OCI-LY1 (cell line): ENCODE measurements at regions not wholly inside any gene's neighbourhood (a gene's known extent, or its start where the extent isn't known, plus 50 kb on each side); places are given as distances from the start of the nearest gene placed in this dataset.

ENCODE experiments used
- H2AFZ ChIP-seq: fragments of 200-600 bp; sonication (generic), shearing (Covaris generic); 2 replicates; pipeline ENCODE4 v1.6.0; 2014; ENCODE audit warnings: antibody characterized with exemption, mild to moderate bottlenecking, low read length
- H3F3A ChIP-seq: fragments of 200-600 bp; sonication (generic), shearing (Covaris generic); 2 replicates; pipeline ENCODE4 v1.6.0; 2014; ENCODE audit warnings: mild to moderate bottlenecking, antibody characterized with exemption, low read length, moderate library complexity; ENCODE audit not compliant: insufficient read depth
- H3K27ac ChIP-seq: fragments of 200-600 bp; sonication (generic); 2 replicates; pipeline ENCODE4 v1.5.1; 2014; ENCODE audit warnings: low read length, mixed run types, mild to moderate bottlenecking, low read depth; ENCODE audit not compliant: poor library complexity, severe bottlenecking
- H3K27me3 ChIP-seq: fragments of 200-600 bp; sonication (generic); 2 replicates; pipeline ENCODE4 v1.6.0; 2014; ENCODE audit warnings: antibody characterized with exemption, mild to moderate bottlenecking, low read length, moderate library complexity; ENCODE audit not compliant: insufficient read depth
- H3K36me3 ChIP-seq: fragments of 200-600 bp; sonication (generic); 2 replicates; pipeline ENCODE4 v1.6.1; 2014; ENCODE audit warnings: mild to moderate bottlenecking, antibody characterized with exemption, low read length, moderate library complexity, mixed read lengths; ENCODE audit not compliant: insufficient read depth
- H3K4me1 ChIP-seq: fragments of 200-600 bp; sonication (generic); 2 replicates; pipeline ENCODE4 v1.5.1; 2014; ENCODE audit warnings: mild to moderate bottlenecking, low read length, moderate library complexity; ENCODE audit not compliant: insufficient read depth, severe bottlenecking
- H3K4me2 ChIP-seq: fragments of 200-600 bp; sonication (generic), shearing (Covaris generic); 2 replicates; pipeline ENCODE4 v1.6.1; 2014; ENCODE audit warnings: low read length
- H3K4me3 ChIP-seq: fragments of 200-600 bp; sonication (generic); 2 replicates; pipeline ENCODE4 v1.5.1; 2014; ENCODE audit warnings: low read length, low read depth, mild to moderate bottlenecking, mixed read lengths; ENCODE audit not compliant: poor library complexity, severe bottlenecking
- H3K79me2 ChIP-seq: fragments of 200-600 bp; shearing (Covaris generic); 2 replicates; pipeline ENCODE4 v1.6.1; 2016; ENCODE audit warnings: mixed run types, low read length, mixed read lengths; ENCODE audit not compliant: insufficient read depth
- H3K9ac ChIP-seq: fragments of 200-600 bp; sonication (generic), shearing (Covaris generic); 2 replicates; pipeline ENCODE4 v1.6.1; 2014; ENCODE audit warnings: mild to moderate bottlenecking, low read length, mixed read lengths
- H3K9me2 ChIP-seq: fragments of 200-600 bp; sonication (generic), shearing (Covaris generic); 2 replicates; pipeline ENCODE4 v1.6.1; 2014; ENCODE audit warnings: low read depth, mild to moderate bottlenecking, low read length, mixed read lengths
- H3K9me3 ChIP-seq: fragments of 200-600 bp; shearing (Covaris generic); 2 replicates; pipeline ENCODE4 v1.6.1; 2014; ENCODE audit warnings: low read length, mixed read lengths
- H4K20me1 ChIP-seq: fragments of 200-600 bp; sonication (generic), shearing (Covaris generic); 2 replicates; pipeline ENCODE4 v1.6.0; 2016; ENCODE audit warnings: mild to moderate bottlenecking, low read length; ENCODE audit not compliant: insufficient read depth
- EZH2 ChIP-seq: fragments of 200-600 bp; sonication (generic), shearing (Covaris generic); IDR thresholded peaks from 2 replicates; pipeline ENCODE4 v1.8.0; 2017; ENCODE audit warnings: borderline replicate concordance, mixed run types, mild to moderate bottlenecking, antibody characterized with exemption, low read length, moderate library complexity, mixed read lengths
- TF ChIP-seq, protein P1 (sequence below): fragments of 200-600 bp; sonication (generic), shearing (Covaris generic); IDR thresholded peaks from 2 replicates; pipeline ENCODE4 v1.5.1; 2017; ENCODE audit warnings: mild to moderate bottlenecking, antibody characterized with exemption, low read length, moderate library complexity, mixed read lengths

- Histone ChIP-seq H3K4me3 (no peak overlapping the region), H3K79me2 (no peaks in the 10 kb centered on the region), H2AFZ (no peak overlapping the region), H3K27ac (no peak overlapping the region), H3K4me2 (no peak overlapping the region), H3K9me2 (no peaks in the 10 kb centered on the region), H3K27me3 (no peaks in the 10 kb centered on the region), H3K4me1 (no peaks in the 10 kb centered on the region), H3K9me3 (no peaks in the 10 kb centered on the region), H3F3A (no peaks in the 10 kb centered on the region), H3K9ac (no peak overlapping the region), H4K20me1 (no peaks in the 10 kb centered on the region), H3K36me3 (no peaks in the 10 kb centered on the region)
- no peak for TF ChIP-seq EZH2
- TF ChIP-seq, protein P1, sequence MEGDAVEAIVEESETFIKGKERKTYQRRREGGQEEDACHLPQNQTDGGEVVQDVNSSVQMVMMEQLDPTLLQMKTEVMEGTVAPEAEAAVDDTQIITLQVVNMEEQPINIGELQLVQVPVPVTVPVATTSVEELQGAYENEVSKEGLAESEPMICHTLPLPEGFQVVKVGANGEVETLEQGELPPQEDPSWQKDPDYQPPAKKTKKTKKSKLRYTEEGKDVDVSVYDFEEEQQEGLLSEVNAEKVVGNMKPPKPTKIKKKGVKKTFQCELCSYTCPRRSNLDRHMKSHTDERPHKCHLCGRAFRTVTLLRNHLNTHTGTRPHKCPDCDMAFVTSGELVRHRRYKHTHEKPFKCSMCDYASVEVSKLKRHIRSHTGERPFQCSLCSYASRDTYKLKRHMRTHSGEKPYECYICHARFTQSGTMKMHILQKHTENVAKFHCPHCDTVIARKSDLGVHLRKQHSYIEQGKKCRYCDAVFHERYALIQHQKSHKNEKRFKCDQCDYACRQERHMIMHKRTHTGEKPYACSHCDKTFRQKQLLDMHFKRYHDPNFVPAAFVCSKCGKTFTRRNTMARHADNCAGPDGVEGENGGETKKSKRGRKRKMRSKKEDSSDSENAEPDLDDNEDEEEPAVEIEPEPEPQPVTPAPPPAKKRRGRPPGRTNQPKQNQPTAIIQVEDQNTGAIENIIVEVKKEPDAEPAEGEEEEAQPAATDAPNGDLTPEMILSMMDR = no peak
Measured at GRCh38 chr2:19256121-19256601, 102.3 kb downstream of the OSR1 start.

GRCh38 chr2:19255481-19255880, 102.9 kb downstream of the OSR1 start:
- no peak overlapping the region for H2AFZ ChIP-seq
- no peaks in the 10 kb centered on the region for H3K4me1 ChIP-seq
- H3K79me2 ChIP-seq = no peaks in the 10 kb centered on the region
- H4K20me1 ChIP-seq = no peaks in the 10 kb centered on the region
- H3K9me2 ChIP-seq = no peaks in the 10 kb centered on the region
- H3K9me3 ChIP-seq = no peaks in the 10 kb centered on the region
- no peak overlapping the region for H3K27ac ChIP-seq
- no peak overlapping the region for H3K4me2 ChIP-seq
- TF ChIP-seq, protein P1 = no peak
- no peak for TF ChIP-seq EZH2
- H3K9ac ChIP-seq = no peak overlapping the region
- H3K27me3 ChIP-seq = no peaks in the 10 kb centered on the region
- no peaks in the 10 kb centered on the region for H3K36me3 ChIP-seq
- no peak overlapping the region for H3K4me3 ChIP-seq
- H3F3A ChIP-seq = no peaks in the 10 kb centered on the region

GRCh38 chr2:19251554-19251953, 106.9 kb downstream of the OSR1 start:
- Histone ChIP-seq H3K4me2 (no peak overlapping the region), H3F3A (no peaks in the 10 kb centered on the region), H2AFZ (no peak overlapping the region), H3K79me2 (no peaks in the 10 kb centered on the region), H3K9me2 (no peaks in the 10 kb centered on the region), H3K4me3 (no peak overlapping the region), H3K27me3 (no peaks in the 10 kb centered on the region), H4K20me1 (no peaks in the 10 kb centered on the region), H3K9me3 (no peaks in the 10 kb centered on the region), H3K9ac (no peak overlapping the region), H3K36me3 (no peaks in the 10 kb centered on the region), H3K4me1 (no peaks in the 10 kb centered on the region), H3K27ac (no peak overlapping the region)
- no peak for TF ChIP-seq EZH2
- TF ChIP-seq, protein P1 = no peak
